GM03348 (cell line): ENCODE measurements at regions not wholly inside any gene's neighbourhood (a gene's known extent, or its start where the extent isn't known, plus 50 kb on each side); places are given as distances from the start of the nearest gene placed in this dataset.

Experiments used
- DNase-seq: peaks from one replicate; pipeline ENCODE4 v3.0.0; 2012; ENCODE audit warnings: low spot score

DNA sequence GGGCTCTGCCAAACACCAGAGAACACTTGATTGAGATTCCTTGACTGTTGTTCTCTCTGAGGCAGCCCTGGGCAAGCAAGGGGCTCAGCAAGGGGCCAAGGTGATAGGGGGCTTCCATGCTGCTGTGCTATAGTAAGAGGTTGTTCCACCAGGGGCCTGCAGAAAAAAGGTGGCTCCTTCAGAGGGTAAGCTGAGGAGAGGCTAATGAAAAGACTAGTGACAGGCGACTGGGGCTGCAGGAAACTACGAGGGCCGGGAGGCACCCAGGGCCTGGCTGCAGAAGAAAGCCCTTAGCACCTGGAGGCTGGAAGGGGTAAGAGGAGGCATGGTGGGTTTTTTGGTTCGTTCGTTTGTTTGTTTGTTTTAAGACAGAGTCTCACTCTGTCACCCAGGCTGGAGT lies 88.0 kb upstream of the CTNNA1 start:
- no peak for DNase-seq

- peak; percentile 36 for DNase-seq
Measured at GRCh38 chr5:138664276-138664943, 88.8 kb upstream of the CTNNA1 start.

DNA sequence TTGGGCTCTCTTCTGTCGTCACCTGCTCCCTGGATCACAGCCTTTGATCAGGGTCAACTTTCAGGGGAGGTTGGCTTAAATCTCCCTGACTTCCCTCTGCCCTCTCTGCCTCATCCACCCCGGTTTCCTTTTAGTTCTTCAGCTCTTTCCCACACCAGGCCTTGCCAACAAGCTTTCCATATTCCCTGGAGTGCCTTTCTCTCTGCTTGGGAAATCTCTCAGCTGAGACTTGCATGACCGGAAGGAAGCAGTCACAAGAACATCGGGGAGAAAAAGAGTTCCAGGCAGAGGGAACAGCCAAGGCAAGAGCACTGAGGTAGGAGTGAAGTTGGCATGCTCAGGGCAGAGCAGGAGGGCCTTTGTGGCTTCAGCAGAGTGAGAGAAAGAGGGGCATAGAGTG lies 88.4 kb upstream of the HSPA9 start:
- no peak for DNase-seq

DNA sequence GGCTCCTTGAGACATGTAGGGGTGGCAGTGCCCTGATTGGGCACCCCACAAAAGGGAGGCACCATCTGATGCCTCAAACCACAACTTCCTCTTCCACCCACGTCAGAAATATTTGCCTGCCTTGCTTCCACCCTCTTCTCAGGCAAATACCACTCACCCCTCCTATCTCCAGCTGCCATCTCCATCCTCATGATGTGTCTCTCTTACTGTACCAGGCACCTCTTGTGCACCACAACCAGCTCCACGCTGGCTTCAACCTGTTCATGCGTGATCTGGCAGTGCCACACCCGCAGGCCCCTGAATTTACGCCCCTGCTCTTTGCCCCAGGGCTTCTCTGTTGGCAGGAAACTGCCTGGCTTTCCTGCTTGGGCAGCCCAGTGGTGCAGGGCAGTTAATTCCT lies 87.8 kb upstream of the HSPA9 start:
- no peak for DNase-seq

DNA sequence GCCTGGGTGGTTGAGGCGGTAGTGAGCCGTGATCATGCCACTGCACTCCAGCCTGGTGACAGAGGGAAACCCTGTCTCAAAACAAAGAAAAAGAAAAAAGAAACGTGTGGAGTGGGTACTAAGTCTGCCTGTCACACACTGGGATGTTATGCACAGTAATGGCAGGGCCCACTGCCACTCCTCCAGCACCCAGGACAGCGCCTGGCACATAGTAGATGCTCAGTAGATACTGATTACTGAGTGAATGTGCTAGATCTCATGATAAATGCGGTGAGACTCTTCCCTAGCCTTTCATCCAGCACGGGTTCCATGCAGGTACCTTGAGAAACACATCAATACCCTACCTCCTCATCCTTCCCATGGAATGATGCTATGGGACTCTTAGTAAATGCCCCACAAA lies 87.4 kb upstream of the HSPA9 start:
- peak; percentile 42 for DNase-seq

DNA sequence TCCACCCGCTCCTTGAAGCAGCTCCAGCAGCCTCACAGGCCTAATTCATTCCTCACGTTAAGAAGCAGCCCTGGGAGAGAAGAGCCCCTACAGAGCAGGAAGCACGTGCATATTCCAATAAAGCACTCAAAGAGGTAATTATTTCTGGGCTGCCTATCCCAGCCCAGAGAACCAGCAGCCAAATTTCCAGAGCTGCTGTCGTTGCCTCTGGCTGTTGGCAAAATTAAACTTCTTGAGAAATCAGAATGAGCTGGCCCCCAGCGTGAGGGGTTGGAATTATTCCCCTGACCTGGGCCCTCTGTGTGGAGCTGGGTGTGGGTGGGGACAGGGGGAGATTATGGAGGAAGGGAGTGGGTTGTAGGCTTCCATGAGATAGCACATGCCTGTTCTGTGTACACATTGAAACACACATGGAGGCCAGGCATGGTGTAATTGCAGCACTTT lies 86.8 kb upstream of the HSPA9 start:
- DNase-seq = no peak

- no peak for DNase-seq
Measured at GRCh38 chr5:138661291-138661960, 86.2 kb upstream of the HSPA9 start.

DNA sequence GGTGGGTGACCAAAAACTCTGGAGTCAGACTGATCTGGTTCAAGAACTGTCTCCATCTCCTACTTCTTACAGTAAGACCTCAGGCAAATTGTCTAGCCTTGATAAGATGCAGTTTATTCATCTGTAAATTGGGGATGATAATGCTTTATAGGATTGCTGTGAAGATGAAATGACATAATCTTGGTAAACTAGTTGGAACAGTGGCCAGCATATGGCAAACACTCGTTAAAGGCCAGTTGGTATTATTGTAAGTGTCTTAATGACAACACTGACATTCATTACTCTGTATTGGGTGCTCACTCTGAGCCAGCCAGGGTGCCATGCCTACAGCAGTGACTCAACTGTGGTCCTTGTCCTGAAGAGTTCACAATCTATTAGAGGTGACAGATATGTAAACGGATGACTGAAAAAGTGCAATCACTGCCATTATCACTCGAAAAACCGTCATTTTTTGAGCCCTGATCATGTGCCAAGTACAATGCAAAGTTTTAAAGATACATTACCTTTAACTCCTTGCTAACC lies 84.9 kb upstream of the HSPA9 start:
- DNase-seq = no peak

DNA sequence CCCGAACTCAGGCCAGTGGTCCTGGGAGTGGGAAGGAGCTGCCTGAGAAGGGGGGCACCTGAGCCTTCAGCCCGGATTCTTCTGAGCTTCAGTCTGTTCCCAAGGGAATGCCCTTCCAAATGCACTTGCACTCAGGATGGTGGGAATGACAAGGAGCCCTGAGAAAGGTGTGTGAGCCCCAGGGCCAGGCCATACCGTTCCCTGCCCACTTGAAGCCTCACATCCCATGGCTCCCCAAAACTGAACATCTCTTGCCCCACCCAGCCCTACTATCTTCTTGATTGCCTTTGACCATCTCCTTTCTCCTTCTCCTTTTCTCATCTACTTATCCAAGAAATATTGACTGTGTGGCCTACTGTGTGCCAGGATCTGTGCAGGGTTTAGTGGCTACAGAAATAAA lies 84.4 kb upstream of the HSPA9 start:
- no peak for DNase-seq

DNA sequence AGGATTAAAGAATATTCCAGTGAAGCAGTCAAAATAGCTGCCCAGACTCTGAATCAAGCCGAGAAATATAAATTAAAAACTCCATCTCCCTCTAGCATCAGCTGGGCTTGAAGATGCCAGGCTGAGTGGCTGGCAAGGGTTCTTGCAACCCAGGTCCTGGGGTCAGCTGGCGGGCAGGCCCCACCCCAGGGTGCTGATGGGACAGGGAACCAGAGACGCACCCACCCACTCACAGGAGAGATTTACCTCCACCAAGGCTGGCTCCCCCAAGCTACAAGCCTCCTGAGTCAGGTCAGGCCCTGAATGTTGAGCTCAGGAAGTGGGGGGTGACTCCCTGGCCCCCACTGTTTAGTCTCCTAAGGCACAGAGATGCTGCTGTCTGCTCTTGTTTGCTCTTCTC lies 83.9 kb upstream of the HSPA9 start:
- no peak for DNase-seq

- DNase-seq = no peak
Measured at GRCh38 chr5:138658676-138659075, 83.5 kb upstream of the HSPA9 start.

GRCh38 chr5:138657360-138657759 lies 82.2 kb upstream of the HSPA9 start:
- no peak for DNase-seq

DNA sequence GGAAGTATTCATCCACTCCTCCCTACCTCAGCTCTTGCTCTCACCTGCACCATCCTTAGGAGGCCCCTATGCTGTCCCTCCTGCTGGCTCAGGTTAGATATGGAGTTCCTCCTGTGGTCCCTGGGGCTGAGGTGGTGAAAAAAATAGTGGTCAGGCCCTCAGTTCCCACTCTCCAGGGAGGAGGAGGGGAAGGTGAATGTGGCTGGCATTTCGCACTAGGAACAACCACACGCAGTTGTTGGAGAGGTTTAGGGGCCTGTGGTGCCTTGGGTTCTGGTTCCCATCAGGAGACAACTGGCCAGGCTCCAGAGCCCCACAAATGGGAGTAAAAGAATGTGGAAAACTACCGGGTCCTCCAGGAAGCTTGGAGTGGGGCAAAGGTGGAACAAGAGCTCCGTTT lies 81.7 kb upstream of the HSPA9 start:
- no peak for DNase-seq

DNA sequence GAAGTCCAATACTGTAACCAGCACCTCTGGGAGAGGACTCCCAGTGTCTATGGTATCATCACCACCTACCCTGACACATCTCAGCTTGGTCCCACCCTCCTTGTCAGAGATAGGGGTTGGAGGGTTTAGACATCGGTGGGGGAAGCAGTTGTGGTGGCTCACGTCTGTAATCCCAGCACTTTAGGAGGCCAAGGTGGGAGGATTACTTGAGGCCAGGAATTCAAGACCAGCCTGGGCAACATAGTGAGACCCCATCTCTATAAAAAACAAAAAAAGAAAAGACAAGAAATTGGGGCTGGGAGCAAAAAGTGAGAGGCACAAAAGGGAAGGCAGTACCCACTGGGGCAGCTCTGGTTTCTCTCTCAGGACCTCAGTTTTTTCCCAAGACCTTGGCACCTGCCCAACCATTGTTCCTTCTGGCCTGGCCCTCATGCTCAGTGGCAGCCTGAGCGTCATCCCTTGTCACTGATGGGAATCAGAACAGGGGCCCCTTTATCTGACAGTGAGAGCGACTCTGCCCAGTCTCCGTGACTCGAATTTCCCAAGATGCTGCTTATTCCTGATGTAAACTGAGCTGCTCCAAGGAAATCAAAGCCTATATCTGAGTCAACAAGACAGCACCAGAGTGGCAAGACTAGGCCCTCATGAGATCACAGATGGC lies 80.5 kb upstream of the HSPA9 start:
- DNase-seq = no peak

DNA sequence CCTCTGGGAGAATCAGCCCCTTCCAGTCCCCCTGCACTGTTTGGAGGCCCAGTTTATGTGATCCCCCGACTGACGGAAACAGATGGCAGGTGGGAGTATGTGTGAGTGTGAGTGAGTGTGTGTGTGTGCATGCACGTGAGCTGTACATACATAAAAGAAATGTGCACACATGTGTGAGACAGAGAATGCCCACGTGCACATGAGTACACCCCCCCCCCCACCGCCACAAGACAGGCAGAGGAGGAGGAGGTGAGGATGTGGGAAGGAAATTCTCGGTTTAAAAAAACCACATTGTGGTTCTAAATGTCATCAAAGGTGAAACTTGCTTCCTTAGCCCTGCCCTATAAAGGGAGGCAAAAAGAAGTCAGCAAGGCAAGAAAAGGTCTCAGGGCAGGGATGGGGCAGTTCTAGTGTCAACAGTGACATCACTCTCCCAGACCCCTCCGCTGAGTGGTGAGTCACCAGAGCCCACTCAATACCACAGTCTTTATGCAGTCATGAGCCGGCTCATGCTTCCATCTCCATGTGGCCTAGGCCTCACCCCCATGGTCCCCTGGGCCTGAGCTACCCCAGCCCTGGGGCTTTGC lies 79.2 kb upstream of the HSPA9 start:
- no peak for DNase-seq

- DNase-seq = no peak
Measured at GRCh38 chr5:138653502-138653901, 78.3 kb upstream of the HSPA9 start.

DNA sequence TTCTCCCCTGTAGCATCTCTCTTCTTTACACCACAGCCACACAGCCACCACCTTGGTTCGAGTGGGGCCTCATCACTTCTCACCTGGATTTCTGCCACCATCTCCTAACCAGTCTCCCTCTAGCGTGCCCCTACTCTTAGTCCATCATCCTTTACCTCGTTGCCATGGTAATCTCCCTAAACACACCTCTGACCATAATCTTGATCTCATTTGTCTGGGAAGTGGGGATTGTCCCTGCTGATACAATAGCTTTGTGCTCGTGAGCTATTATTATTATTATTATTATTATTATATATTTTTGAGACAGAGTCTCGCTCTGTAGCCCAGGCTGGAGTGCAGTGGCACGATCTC lies 76.5 kb upstream of the HSPA9 start:
- no peak for DNase-seq

GRCh38 chr5:138651058-138651766 lies 76.0 kb upstream of the HSPA9 start:
- no peak for DNase-seq

DNA sequence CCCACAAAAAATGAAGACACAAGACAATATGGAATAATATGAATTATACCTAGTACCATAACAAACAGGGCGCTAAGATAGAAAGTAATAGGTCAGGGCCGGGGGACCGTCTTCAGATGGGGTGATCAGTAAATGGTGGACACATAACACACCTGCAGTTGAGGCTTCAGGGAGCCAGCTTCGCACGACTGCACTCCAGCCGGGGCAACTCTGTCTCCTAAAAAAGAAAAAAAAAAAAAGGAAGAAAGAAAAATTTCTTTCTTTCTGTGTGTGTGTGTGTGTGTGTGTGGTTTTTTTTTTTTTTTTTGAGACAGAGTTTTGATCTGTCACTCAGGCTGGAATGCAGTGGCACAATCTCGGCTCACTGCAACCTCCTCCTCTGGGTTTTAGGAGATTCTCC lies 75.0 kb upstream of the HSPA9 start:
- no peak for DNase-seq

- no peak for DNase-seq
Measured at GRCh38 chr5:138649775-138650174, 74.6 kb upstream of the HSPA9 start.

DNA sequence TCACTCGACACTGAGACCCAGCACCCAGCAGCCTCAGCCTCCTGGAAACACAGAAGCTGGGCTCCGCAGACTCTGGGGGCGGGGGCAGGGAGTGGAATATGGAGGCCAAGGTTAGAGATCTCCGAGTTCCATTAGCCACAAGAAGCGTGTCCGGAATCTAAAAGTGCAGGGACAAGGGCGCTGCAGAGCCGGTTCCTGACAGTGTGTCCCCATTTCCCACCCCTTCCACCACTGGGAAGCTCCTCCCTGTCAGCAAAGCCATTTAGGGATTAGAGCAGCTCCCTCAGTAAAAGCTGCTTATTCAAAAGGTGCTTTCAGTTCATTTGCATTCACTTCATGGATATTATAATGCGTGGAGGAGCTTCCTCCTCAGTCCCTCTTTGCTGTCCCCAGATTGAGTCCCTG lies 74.1 kb upstream of the HSPA9 start:
- DNase-seq = no peak

DNA sequence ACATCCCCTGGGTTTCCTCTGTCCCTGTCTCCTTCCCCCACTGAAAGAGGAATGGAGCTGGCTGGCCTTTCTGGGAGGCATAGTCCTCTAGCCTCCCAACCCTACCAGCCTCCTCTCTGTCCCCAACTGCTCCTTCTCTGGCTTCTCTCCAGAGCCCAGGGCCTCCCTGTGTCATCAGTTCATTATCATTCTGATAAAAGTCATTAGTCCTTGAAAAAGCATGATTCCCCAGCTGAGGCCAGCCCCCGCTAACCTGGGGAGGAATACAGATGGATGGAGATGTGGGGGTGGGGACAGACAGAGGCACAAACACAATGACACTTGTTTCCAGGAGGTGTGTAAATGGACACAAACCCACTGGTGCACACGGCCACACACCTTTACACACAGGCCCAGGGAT lies 73.6 kb upstream of the HSPA9 start:
- DNase-seq = no peak
